ENCODE measurements at regions not wholly inside any gene's neighbourhood (a gene's known extent, or its start where the extent isn't known, plus 50 kb on each side); places are given as distances from the start of the nearest gene placed in this dataset.

GRCh38 chr9:8221462-8221861, 421.9 kb upstream of the DMAC1 start:
- Mint-ChIP-seq H3K4me1 (ENCODE audit: unreplicated experiment) (peaks cover 12% of the 10 kb centered on the region), H3K9me3 (no peaks in the 10 kb centered on the region), H3K27me3 (no peaks in the 10 kb centered on the region), H3K36me3 (peaks cover 5% of the 10 kb centered on the region), H3K4me3 (no peak overlapping the region), H3K27ac (no peak overlapping the region)
- DNase-seq (ENCODE audit: extremely low spot score, unreplicated experiment) = no peak
- no peak for TF ChIP-seq CTCF (conservative IDR thresholded peaks at IDR 0.05)

GRCh38 chr9:8208465-8208864, 408.9 kb upstream of the DMAC1 start:
- no peaks in the 10 kb centered on the region for H3K4me1 Mint-ChIP-seq (ENCODE audit: unreplicated experiment)
- no peaks in the 10 kb centered on the region for H3K27me3 Mint-ChIP-seq
- TF ChIP-seq CTCF (conservative IDR thresholded peaks at IDR 0.05) = no peak
- no peak for DNase-seq (ENCODE audit: extremely low spot score, unreplicated experiment)
- no peak overlapping the region for H3K27ac Mint-ChIP-seq
- no peak overlapping the region for H3K4me3 Mint-ChIP-seq
- H3K9me3 Mint-ChIP-seq = no peaks in the 10 kb centered on the region
- H3K36me3 Mint-ChIP-seq = no peaks in the 10 kb centered on the region

- Mint-ChIP-seq H3K4me3 (no peak overlapping the region), H3K27me3 (no peaks in the 10 kb centered on the region), H3K9me3 (no peaks in the 10 kb centered on the region), H3K36me3 (no peaks in the 10 kb centered on the region), H3K27ac (no peak overlapping the region), H3K4me1 (ENCODE audit: unreplicated experiment) (no peaks in the 10 kb centered on the region)
- DNase-seq (ENCODE audit: extremely low spot score, unreplicated experiment) = no peak
- no peak for TF ChIP-seq CTCF (conservative IDR thresholded peaks at IDR 0.05)
Measured at GRCh38 chr9:8207596-8207995, 408.0 kb upstream of the DMAC1 start.

GRCh38 chr9:8206720-8207119, 407.1 kb upstream of the DMAC1 start:
- no peaks in the 10 kb centered on the region for H3K36me3 Mint-ChIP-seq
- no peaks in the 10 kb centered on the region for H3K4me1 Mint-ChIP-seq (ENCODE audit: unreplicated experiment)
- DNase-seq (ENCODE audit: extremely low spot score, unreplicated experiment) = no peak
- H3K27me3 Mint-ChIP-seq = no peaks in the 10 kb centered on the region
- TF ChIP-seq CTCF (conservative IDR thresholded peaks at IDR 0.05) = no peak
- H3K9me3 Mint-ChIP-seq = no peaks in the 10 kb centered on the region
- H3K4me3 Mint-ChIP-seq = no peak overlapping the region
- no peak overlapping the region for H3K27ac Mint-ChIP-seq

GRCh38 chr9:8205576-8205975, 406.0 kb upstream of the DMAC1 start:
- H3K9me3 Mint-ChIP-seq = no peaks in the 10 kb centered on the region

More at GRCh38 chr9:8205576-8205975, 406.0 kb upstream of the DMAC1 start:
- Mint-ChIP-seq H3K4me3 (no peak overlapping the region), H3K36me3 (no peaks in the 10 kb centered on the region), H3K4me1 (ENCODE audit: unreplicated experiment) (no peaks in the 10 kb centered on the region), H3K27me3 (no peaks in the 10 kb centered on the region), H3K27ac (no peak overlapping the region)
- no peak for DNase-seq (ENCODE audit: extremely low spot score, unreplicated experiment)
- no peak for TF ChIP-seq CTCF (conservative IDR thresholded peaks at IDR 0.05)

Data from type B pancreatic cell (in vitro differentiated cells).